ENCODE measurements at regions not wholly inside any gene's neighbourhood (a gene's known extent, or its start where the extent isn't known, plus 50 kb on each side); places are given as distances from the start of the nearest gene placed in this dataset.

DNA sequence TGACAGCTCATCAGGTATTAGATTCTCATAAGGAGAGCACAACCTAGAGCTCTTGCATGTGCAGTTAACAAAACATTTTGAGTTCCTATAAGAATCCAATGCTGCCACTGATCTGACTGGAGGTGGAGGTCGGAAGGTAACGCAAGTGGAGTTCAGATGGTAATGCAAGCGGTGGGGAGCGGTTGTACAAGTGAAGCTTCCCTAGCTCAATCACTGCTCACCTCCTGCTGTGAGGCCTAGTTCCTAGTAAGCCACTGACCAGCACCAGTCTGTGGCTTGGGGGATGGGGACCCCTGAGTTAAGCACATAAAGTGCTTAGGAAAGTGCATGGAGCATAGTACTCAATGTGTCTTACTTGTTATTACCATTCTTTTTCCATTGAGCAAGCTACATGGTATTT, 983.2 kb upstream of the IGFBP7 start:
- TF ChIP-seq, protein P1, sequence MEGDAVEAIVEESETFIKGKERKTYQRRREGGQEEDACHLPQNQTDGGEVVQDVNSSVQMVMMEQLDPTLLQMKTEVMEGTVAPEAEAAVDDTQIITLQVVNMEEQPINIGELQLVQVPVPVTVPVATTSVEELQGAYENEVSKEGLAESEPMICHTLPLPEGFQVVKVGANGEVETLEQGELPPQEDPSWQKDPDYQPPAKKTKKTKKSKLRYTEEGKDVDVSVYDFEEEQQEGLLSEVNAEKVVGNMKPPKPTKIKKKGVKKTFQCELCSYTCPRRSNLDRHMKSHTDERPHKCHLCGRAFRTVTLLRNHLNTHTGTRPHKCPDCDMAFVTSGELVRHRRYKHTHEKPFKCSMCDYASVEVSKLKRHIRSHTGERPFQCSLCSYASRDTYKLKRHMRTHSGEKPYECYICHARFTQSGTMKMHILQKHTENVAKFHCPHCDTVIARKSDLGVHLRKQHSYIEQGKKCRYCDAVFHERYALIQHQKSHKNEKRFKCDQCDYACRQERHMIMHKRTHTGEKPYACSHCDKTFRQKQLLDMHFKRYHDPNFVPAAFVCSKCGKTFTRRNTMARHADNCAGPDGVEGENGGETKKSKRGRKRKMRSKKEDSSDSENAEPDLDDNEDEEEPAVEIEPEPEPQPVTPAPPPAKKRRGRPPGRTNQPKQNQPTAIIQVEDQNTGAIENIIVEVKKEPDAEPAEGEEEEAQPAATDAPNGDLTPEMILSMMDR (IDR thresholded peaks at IDR 0.05; ENCODE audit: insufficient read depth, low read length) = no peak
- no peak overlapping the region for H3K4me3 ChIP-seq (ENCODE audit: low read depth, low read length)
- no peak for DNase-seq (ENCODE audit: low read depth)

DNA sequence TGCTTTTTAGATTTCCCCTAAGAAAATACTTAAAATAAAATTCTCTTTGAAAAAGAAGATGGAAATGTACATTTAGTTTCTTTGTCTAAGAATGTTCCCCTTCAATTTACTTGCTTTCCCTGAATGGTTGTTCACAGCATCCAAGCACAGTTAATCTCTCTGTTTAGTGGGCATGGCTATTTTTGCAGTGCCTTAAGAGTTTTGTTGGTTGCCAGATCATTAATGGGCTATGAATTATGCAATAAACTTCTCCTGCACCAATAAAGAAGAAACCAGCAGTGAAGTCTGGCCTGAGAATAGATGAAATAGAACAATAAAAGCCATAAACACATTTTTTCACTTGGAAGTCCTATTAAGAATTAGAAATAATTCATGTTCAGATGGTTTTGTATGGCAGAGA, 980.4 kb upstream of the IGFBP7 start:
- no peak overlapping the region for H3K4me3 ChIP-seq (ENCODE audit: low read depth, low read length)
- DNase-seq (ENCODE audit: low read depth) = no peak
- TF ChIP-seq, protein P1 (IDR thresholded peaks at IDR 0.05; ENCODE audit: insufficient read depth, low read length) = no peak

DNA sequence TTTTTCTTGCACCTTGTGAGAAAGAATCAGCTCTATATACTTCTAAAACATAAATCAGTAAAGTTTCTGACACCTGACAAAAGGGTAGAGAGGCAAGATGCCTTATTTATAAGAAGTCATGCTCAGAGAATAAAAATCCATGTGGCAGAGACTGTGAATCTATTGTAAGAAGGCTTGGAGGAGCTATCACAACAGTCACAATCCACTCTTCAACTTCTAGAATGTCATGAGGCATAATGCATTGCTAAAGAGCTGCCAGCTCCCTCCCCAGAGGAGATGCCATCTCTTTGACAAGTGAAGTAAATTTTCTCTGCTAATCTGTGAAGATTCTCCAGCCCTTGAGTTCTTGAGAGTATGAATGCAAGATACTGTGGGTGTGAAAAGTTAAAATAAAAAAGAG, 971.2 kb upstream of the IGFBP7 start:
- TF ChIP-seq, protein P1 (IDR thresholded peaks at IDR 0.05; ENCODE audit: insufficient read depth, low read length) = no peak
- no peak for DNase-seq (ENCODE audit: low read depth)
- H3K4me3 ChIP-seq (ENCODE audit: low read depth, low read length) = no peak overlapping the region

DNA sequence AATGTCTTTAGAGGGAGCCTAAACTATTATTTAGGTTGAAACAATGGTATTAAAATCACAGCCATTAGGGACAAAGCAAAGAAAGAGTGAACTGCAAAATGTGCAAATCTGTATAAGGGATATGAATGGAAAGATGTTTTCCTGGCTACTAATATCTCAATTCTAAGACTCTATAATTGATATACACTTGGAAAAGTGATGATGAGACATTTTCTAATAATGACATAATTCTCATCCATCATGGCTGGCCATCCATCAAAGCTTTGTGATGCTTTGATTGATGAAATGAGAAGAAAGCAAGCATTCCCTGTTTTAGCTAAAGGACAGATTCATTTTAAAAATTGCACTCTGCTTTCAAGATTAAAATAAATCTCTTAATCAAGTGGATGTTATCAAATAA, 965.5 kb upstream of the IGFBP7 start:
- H3K4me3 ChIP-seq (ENCODE audit: low read depth, low read length) = no peak overlapping the region
- TF ChIP-seq, protein P1 (IDR thresholded peaks at IDR 0.05; ENCODE audit: insufficient read depth, low read length) = no peak

DNA sequence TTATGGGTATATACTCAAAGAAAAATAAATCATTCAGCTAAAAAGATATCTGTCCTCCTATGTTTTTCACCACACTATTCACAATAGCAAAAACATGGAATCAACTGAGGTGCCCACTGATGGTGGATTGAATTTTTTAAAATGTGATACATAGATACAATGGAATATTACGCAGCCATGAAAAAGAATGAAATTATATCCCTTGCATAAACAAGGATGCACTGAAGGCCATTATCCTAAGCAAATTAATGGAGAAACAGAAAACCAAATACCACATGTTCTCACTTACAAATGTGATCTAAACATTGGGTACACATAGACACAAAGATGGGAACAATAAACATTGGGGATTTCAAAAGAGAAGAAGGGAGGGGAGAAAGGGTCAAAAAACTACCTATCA, 964.2 kb upstream of the IGFBP7 start:
- no peak for DNase-seq (ENCODE audit: low read depth)

More for the DNA sequence above, 965.5 kb upstream of the IGFBP7 start:
- no peak for DNase-seq (ENCODE audit: low read depth)

DNA sequence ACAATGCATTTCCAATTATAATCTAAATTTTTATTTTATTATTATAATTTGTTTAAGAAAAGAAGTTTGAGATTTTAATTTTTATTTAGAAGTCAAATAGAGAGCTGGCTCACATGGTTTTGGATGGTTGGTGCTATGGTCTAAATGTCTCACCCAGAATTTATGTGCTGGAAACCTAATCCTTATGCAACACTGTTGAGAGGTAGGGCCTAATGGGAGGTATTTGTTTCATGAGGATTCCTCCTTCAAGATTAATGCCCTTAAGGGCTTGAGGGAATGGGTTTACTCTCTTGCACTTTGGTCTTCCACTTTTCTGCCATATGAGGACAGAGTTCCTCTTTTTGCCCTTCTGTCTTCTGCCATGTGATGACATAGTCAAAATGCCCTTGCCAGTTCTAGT, 960.5 kb upstream of the IGFBP7 start:
- no peak overlapping the region for H3K4me3 ChIP-seq (ENCODE audit: low read depth, low read length)
- no peak for DNase-seq (ENCODE audit: low read depth)
- TF ChIP-seq, protein P1 (IDR thresholded peaks at IDR 0.05; ENCODE audit: insufficient read depth, low read length) = no peak

More for the DNA sequence above, 964.2 kb upstream of the IGFBP7 start:
- TF ChIP-seq, protein P1 (IDR thresholded peaks at IDR 0.05; ENCODE audit: insufficient read depth, low read length) = no peak
- no peak overlapping the region for H3K4me3 ChIP-seq (ENCODE audit: low read depth, low read length)

DNA sequence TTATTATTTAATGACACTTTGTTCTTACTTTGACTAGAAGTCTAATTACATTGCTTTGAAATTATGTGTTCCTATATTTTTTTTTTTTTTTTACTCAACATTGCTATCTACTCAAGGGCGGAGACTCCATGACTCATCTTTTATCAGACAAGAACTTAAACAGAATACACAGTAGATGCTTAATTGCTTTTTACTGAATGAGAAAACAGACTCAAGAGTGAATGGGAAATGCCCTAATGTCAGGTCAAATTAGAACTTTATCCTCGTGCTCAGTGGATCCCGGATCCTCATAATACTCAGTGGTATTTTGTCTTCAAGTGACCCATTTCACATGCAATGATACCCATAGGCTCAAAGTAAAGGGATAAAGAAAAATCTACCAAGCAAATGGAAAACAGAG, 954.5 kb upstream of the IGFBP7 start:
- H3K4me3 ChIP-seq (ENCODE audit: low read depth, low read length) = no peak overlapping the region
- no peak for DNase-seq (ENCODE audit: low read depth)
- TF ChIP-seq, protein P1 (IDR thresholded peaks at IDR 0.05; ENCODE audit: insufficient read depth, low read length) = no peak
